Sigmoid colon (tissue), 6 donors: ENCODE measurements at regions not wholly inside any gene's neighbourhood (a gene's known extent, or its start where the extent isn't known, plus 50 kb on each side); places are given as distances from the start of the nearest gene placed in this dataset.
"Not testable (repeated sequence)": the region's sequence is repeated elsewhere in the genome, so short reads cannot be mapped to it uniquely, and the experiment has no call there.

Experiments
- DNase-seq: peaks from one replicate; pipeline ENCODE4 v3.0.0-alpha.2; 2019
- H3K27ac ChIP-seq, 4 donors: fragments of 200-600 bp; sonication (generic); one replicate each; pipeline ENCODE4 v1.5.1; 2016 to 2019; ENCODE audit warnings: mild to moderate bottlenecking in 1 of 4
- H3K27me3 ChIP-seq, 3 donors: fragments of 200-600 bp; sonication (generic); one replicate each; pipeline ENCODE4 v1.5.1; 2019; ENCODE audit warnings: mild to moderate bottlenecking in 1 of 3
- H3K36me3 ChIP-seq, 4 donors: fragments of 200-600 bp; sonication (generic); one replicate each; pipeline ENCODE4 v1.5.1; 2016 to 2019
- H3K4me1 ChIP-seq, 4 donors: fragments of 200-600 bp; sonication (generic); one replicate each; pipeline ENCODE4 v1.5.1; 2017 to 2019
- H3K4me3 ChIP-seq, 4 donors: fragments of 200-600 bp; sonication (generic); one replicate each; pipeline ENCODE4 v1.5.1; 2017 to 2019; ENCODE audit warnings: mild to moderate bottlenecking in 2 of 4, moderate library complexity in 1 of 4
- H3K9me3 ChIP-seq, 4 donors: fragments of 200-600 bp in 3 of 4; sonication (generic) in 3 of 4; one replicate each; pipeline versions ENCODE4 v1.5.1 to v1.6.1; 2013 to 2019
- CTCF ChIP-seq, 4 experiments: fragments of 450-650 bp in 3 of 4; fragments of 200-600 bp in 1 of 4; IDR thresholded peaks; one replicate each; pipeline ENCODE4 v1.5.1; 2016 to 2019; ENCODE audit warnings: antibody characterized with exemption in 4 of 4, mild to moderate bottlenecking in 3 of 4, moderate library complexity in 2 of 4
- EP300 ChIP-seq, 4 donors: sonication (generic); formaldehyde crosslinking; IDR thresholded peaks; one replicate each; pipeline ENCODE4 v1.6.1; 2017; ENCODE audit warnings: antibody characterized with exemption in 4 of 4
- POLR2A ChIP-seq, 2 donors: fragments of 450-650 bp; IDR thresholded peaks; one replicate each; pipeline ENCODE4 v1.6.1; 2016; ENCODE audit warnings: antibody characterized with exemption in 2 of 2, mild to moderate bottlenecking in 2 of 2, moderate library complexity in 2 of 2
- POLR2AphosphoS5 ChIP-seq, 4 donors: sonication (generic); formaldehyde crosslinking; IDR thresholded peaks; one replicate each; pipeline ENCODE4 v1.6.1; 2017; ENCODE audit warnings: antibody characterized with exemption in 4 of 4
- WGBS, 2 donors: extraction: QIAGEN DNeasy Blood & Tissue Kit; methylation state at CpG; one replicate each; pipeline ENCODE4 v1.1.7; 2013; 5-methylcytosine and 5-hydroxymethylcytosine counted together
- intact Hi-C: fragments of 100-400 bp; cut with DNase I; formaldehyde crosslinking; loops from one replicate; pipeline ENCODE4 v1.15.1; 2023
- donor health status: healthy with polysubstance abuse.
- donor health status: healthy.

DNA sequence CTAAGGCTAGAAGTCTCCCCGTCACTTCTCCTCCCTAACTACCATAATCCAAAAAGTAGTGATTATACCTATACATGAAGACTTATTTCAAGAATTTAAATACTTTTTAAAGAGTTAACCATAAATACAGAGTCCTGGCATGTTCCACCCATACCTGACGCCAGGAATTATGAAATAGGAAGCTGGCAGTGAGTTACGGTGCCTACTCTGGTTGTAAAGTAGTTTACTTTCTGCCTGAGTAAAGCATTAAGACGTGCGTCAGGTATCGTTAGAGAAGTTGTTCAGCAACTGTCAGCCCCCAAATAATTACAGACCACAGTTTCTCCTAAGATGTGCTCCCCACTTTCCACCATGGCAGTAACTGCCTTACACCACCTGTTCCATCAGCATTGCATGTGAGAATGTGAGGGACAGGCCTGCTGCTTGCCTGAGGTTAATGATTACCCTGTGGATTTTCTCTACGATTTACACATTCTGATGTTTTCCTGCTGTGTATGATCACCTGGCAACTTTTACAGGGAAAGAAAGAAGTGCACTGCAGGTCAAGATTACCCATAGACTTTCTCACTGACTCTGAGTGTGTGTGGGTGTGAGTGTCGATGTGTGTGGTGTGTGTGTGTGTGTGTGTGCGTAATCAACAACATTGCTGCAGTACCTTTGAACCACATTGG lies 92.3 kb upstream of the SLC7A11 start:
- intact Hi-C loops: no loop called here
- no peak for DNase-seq
- H3K4me1 ChIP-seq: no peaks in the 10 kb centered on the region
- H3K36me3 ChIP-seq: no peaks in the 10 kb centered on the region
- 24 to 68% methylated on average over 9 of the region's 9 CpGs for WGBS, 2 donors
- no peak overlapping the region for H3K27ac ChIP-seq
- no peak overlapping the region for H3K4me3 ChIP-seq
- H3K27me3 ChIP-seq: no peaks in the 10 kb centered on the region
- TF ChIP-seq POLR2A (IDR thresholded peaks at IDR 0.05) (no peak), POLR2AphosphoS5 (IDR thresholded peaks at IDR 0.05) (no peak), EP300 (IDR thresholded peaks at IDR 0.05) (no peak), CTCF (IDR thresholded peaks at IDR 0.05) (no peak)
- no peaks in the 10 kb centered on the region for H3K9me3 ChIP-seq

- H3K9me3 ChIP-seq, DNase-seq, H3K4me1 ChIP-seq, intact Hi-C loops, H3K27ac ChIP-seq, H3K36me3 ChIP-seq, H3K4me3 ChIP-seq, H3K27me3 ChIP-seq: not testable (repeated sequence)
- 74 to 85% methylated on average over 1 of the region's 1 CpG for WGBS, 2 donors
Measured at GRCh38 chr4:138332415-138332814, 90.3 kb upstream of the SLC7A11 start.

DNA sequence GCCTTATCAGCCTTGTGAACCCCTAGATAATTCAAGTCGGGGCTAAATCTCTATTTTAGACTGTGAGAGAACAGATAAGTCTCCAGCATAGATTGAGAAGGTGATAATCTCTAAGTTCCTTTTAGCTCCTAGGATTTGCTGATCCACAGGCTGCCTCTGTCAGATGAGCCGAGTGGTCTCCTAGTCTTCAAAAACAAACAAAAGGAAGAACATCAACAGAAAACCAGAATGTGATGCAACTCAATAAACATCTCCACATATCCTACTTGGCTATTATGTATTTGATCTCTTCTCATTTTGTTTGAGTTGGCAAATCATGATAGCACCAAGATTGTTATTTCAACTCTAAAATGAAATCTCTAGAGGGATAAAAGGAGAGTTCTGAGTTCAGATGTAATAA lies 88.4 kb upstream of the SLC7A11 start:
- TF ChIP-seq EP300 (IDR thresholded peaks at IDR 0.05): no peak
- intact Hi-C loops: no loop called here
- no peaks in the 10 kb centered on the region for H3K4me1 ChIP-seq
- no peak for DNase-seq
- no peak overlapping the region for H3K4me3 ChIP-seq
- H3K27me3 ChIP-seq: no peaks in the 10 kb centered on the region
- no peak overlapping the region for H3K27ac ChIP-seq
- 71 to 82% methylated on average over 2 of the region's 2 CpGs for WGBS, 2 donors
- no peaks in the 10 kb centered on the region for H3K36me3 ChIP-seq
- H3K9me3 ChIP-seq: no peaks in the 10 kb centered on the region

- WGBS, 2 donors: 87 to 95% methylated on average over 6 of the region's 6 CpGs
- H3K27me3 ChIP-seq: no peaks in the 10 kb centered on the region
- no peak overlapping the region for H3K27ac ChIP-seq
Measured at GRCh38 chr4:138329506-138330070, 87.4 kb upstream of the SLC7A11 start.

DNA sequence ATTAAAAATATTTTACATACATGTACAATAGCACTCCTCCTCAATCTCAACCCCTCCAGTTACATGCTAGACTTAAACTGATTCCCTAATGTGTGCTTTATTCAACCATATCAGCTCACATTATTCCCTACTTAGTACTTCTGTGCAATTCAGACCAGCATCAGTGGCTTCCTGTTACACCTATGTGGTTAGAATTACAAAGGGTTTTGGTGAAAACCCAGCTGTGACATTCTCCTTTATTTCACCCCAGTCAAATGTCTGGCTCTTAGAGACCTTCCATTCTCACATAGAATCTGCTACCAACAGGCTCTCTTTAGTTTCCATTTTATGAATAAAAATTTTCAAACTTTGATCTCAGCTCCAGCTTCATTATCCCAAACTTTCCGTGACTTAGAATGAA lies 85.2 kb upstream of the SLC7A11 start:
- no peaks in the 10 kb centered on the region for H3K9me3 ChIP-seq
- H3K27me3 ChIP-seq: no peaks in the 10 kb centered on the region
- TF ChIP-seq POLR2AphosphoS5 (IDR thresholded peaks at IDR 0.05) (no peak), POLR2A (IDR thresholded peaks at IDR 0.05) (no peak), CTCF (IDR thresholded peaks at IDR 0.05) (no peak), EP300 (IDR thresholded peaks at IDR 0.05) (no peak)
- no peak overlapping the region for H3K27ac ChIP-seq
- no peaks in the 10 kb centered on the region for H3K4me1 ChIP-seq
- no peaks in the 10 kb centered on the region for H3K36me3 ChIP-seq
- intact Hi-C loops: no loop called here
- DNase-seq: no peak
- no peak overlapping the region for H3K4me3 ChIP-seq
- WGBS, 2 donors: 86 to 94% methylated on average over 1 of the region's 1 CpG

More at GRCh38 chr4:138329506-138330070, 87.4 kb upstream of the SLC7A11 start:
- no peak for TF ChIP-seq CTCF (IDR thresholded peaks at IDR 0.05)
- TF ChIP-seq EP300 (IDR thresholded peaks at IDR 0.05): no peak
- TF ChIP-seq POLR2AphosphoS5 (IDR thresholded peaks at IDR 0.05): no peak
- no peak for TF ChIP-seq POLR2A (IDR thresholded peaks at IDR 0.05)
- Histone ChIP-seq H3K4me1 (no peaks in the 10 kb centered on the region), H3K9me3 (no peaks in the 10 kb centered on the region), H3K36me3 (no peaks in the 10 kb centered on the region), H3K4me3 (no peak overlapping the region)
- intact Hi-C loops: no loop called here
- no peak for DNase-seq

GRCh38 chr4:138320831-138321230 lies 78.7 kb upstream of the SLC7A11 start:
- intact Hi-C loops: no loop called here
- Histone ChIP-seq H3K4me1 (no peaks in the 10 kb centered on the region), H3K27ac (no peak overlapping the region), H3K27me3 (no peaks in the 10 kb centered on the region), H3K36me3 (no peaks in the 10 kb centered on the region), H3K9me3 (no peaks in the 10 kb centered on the region), H3K4me3 (no peak overlapping the region)
- TF ChIP-seq POLR2A (IDR thresholded peaks at IDR 0.05): no peak
- TF ChIP-seq CTCF (IDR thresholded peaks at IDR 0.05): no peak
- TF ChIP-seq POLR2AphosphoS5 (IDR thresholded peaks at IDR 0.05): no peak
- no peak for TF ChIP-seq EP300 (IDR thresholded peaks at IDR 0.05)
- DNase-seq: no peak
- 88 to 94% methylated on average over 1 of the region's 1 CpG for WGBS, 2 donors
